Esophagus muscularis mucosa (tissue), 4 donors: ENCODE measurements at regions not wholly inside any gene's neighbourhood (a gene's known extent, or its start where the extent isn't known, plus 50 kb on each side); places are given as distances from the start of the nearest gene placed in this dataset.

Experiments
- DNase-seq: peaks from one replicate; pipeline ENCODE4 v3.0.0-alpha.2; 2017; ENCODE audit errors: extremely low spot score
- H3K27ac ChIP-seq, 4 donors: fragments of 200-600 bp; sonication (generic); replicated peaks in 1 of 4; 1 replicate in 3 of 4; 2 replicates in 1 of 4; pipeline ENCODE4 v1.5.1; 2016 to 2019; ENCODE audit warnings: mild to moderate bottlenecking in 1 of 4
- H3K27me3 ChIP-seq, 4 donors: fragments of 200-600 bp; sonication (generic); one replicate each; pipeline versions ENCODE4 v1.5.1 to v1.6.0; 2016 to 2019
- H3K36me3 ChIP-seq, 4 donors: fragments of 200-600 bp; sonication (generic); one replicate each; pipeline ENCODE4 v1.5.1; 2016 to 2019
- H3K4me1 ChIP-seq, 4 donors: fragments of 200-600 bp; sonication (generic); one replicate each; pipeline ENCODE4 v1.5.1; 2016 to 2019
- H3K4me3 ChIP-seq, 4 donors: fragments of 200-600 bp; sonication (generic); 1 replicate in 2 of 4; 2 replicates in 2 of 4; pipeline ENCODE4 v1.5.1; 2016 to 2019; ENCODE audit warnings: mild to moderate bottlenecking in 4 of 4, moderate library complexity in 1 of 4
- H3K9me3 ChIP-seq, 4 donors: fragments of 200-600 bp; sonication (generic); 1 replicate in 3 of 4; 2 replicates in 1 of 4; pipeline ENCODE4 v1.5.1; 2016 to 2019
- EP300 ChIP-seq: sonication (generic); formaldehyde crosslinking; IDR thresholded peaks from one replicate; pipeline ENCODE4 v1.6.1; 2017; ENCODE audit warnings: antibody characterized with exemption
- POLR2A ChIP-seq: fragments of 450-650 bp; IDR thresholded peaks from one replicate; pipeline ENCODE4 v1.6.1; 2017; ENCODE audit warnings: antibody characterized with exemption, moderate library complexity, mild to moderate bottlenecking, low read depth
- POLR2AphosphoS5 ChIP-seq, 2 donors: sonication (generic); formaldehyde crosslinking; IDR thresholded peaks; one replicate each; pipeline ENCODE4 v1.6.1; 2017; ENCODE audit warnings: antibody characterized with exemption in 2 of 2
- WGBS: methylation state at CpG from one replicate; pipeline ENCODE4 v1.1.5; 2018; 5-methylcytosine and 5-hydroxymethylcytosine counted together
- intact Hi-C: fragments of 100-400 bp; cut with DNase I; formaldehyde crosslinking; loops from one replicate; pipeline ENCODE4 v1.15.1; 2023
- TF ChIP-seq, protein P1 (sequence below), 3 experiments: fragments of 200-600 bp in 2 of 3; fragments of 450-650 bp in 1 of 3; sonication (generic) in 2 of 3; IDR thresholded peaks; one replicate each; pipeline ENCODE4 v1.5.1; 2017 to 2019; ENCODE audit warnings: antibody characterized with exemption in 3 of 3, mild to moderate bottlenecking in 2 of 3, moderate library complexity in 1 of 3

DNA sequence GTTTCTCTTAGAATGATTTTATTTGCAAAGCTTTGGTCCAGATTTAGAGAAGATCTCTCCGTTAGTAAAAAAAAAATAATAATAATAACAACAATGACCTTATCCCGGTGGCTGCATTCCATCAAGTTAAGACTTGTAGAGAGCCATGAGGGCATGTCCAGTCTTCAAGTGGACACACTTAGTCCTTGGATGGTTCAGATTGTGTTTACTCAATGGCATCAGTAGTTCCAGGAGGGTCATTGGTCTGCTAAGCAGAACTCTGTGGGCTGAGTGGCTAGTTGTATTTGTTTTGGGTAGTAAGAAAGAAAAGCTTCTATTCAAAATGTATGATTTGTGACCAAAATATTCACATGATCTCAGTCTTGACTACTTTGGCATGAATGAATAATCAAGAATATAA is 116.3 kb upstream of the UBE2E2 start:
- no peak for TF ChIP-seq POLR2A
- TF ChIP-seq, protein P1, sequence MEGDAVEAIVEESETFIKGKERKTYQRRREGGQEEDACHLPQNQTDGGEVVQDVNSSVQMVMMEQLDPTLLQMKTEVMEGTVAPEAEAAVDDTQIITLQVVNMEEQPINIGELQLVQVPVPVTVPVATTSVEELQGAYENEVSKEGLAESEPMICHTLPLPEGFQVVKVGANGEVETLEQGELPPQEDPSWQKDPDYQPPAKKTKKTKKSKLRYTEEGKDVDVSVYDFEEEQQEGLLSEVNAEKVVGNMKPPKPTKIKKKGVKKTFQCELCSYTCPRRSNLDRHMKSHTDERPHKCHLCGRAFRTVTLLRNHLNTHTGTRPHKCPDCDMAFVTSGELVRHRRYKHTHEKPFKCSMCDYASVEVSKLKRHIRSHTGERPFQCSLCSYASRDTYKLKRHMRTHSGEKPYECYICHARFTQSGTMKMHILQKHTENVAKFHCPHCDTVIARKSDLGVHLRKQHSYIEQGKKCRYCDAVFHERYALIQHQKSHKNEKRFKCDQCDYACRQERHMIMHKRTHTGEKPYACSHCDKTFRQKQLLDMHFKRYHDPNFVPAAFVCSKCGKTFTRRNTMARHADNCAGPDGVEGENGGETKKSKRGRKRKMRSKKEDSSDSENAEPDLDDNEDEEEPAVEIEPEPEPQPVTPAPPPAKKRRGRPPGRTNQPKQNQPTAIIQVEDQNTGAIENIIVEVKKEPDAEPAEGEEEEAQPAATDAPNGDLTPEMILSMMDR (IDR thresholded peaks at IDR 0.05) = no peak
- TF ChIP-seq POLR2AphosphoS5 (IDR thresholded peaks at IDR 0.05) = no peak
- no peak for TF ChIP-seq EP300
- Histone ChIP-seq H3K4me1 (no peaks in the 10 kb centered on the region), H3K4me3 (no peak overlapping the region), H3K9me3 (no peaks in the 10 kb centered on the region), H3K36me3 (no peaks in the 10 kb centered on the region), H3K27ac (no peak overlapping the region), H3K27me3 (no peaks in the 10 kb centered on the region)
- 85% methylated on average over 2 of the region's 2 CpGs for WGBS
- intact Hi-C loops = no loop called here
- no peak for DNase-seq

DNA sequence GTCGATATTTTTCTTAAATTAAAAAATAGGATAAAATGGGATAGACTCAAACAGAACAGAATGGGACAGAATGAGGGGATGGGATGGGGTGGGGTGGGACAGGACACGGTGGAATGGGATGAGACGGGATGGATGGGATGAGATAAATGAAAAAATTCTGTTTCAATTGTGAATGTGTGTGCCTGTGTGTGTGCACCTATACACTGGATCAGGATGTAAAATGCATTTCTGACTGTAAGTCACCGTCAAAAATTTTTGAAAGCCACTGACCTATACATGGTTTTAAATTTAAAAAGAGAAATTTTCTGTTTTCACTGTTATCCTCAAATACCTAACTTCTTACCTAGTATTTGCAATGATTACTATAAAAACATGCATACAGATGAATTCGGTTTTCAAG is 108.7 kb upstream of the UBE2E2 start:
- H3K27me3 ChIP-seq = no peaks in the 10 kb centered on the region
- no peak overlapping the region for H3K4me3 ChIP-seq
- WGBS = 90% methylated on average over 5 of the region's 5 CpGs

DNA sequence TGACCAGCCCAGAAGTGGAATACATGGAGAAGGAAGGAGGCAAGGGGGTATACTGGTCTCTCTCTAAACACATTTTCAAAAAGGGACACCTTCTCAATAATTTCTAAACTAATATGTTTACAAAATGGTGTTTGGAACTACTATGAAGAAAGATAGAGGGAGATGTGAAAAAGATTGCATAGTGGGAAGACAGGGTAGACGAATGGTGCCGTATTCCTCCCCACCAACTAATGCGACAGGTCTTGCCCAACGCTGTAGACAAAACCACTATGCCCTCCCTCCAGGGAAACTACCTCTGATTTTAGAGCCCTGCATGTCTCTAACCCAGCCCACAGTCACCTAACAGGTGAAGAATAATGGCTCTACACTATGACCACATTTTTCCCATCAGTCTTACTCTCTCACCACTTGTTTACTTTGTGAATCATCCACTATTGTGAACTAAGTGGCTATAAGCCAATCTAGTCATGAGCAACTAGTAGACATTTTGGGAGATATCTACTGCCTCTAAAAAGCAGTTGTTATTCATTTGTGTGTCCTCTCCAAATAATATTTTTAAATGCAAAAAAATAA is 108.2 kb upstream of the UBE2E2 start:
- Histone ChIP-seq H3K4me3 (no peak overlapping the region), H3K4me1 (no peaks in the 10 kb centered on the region), H3K36me3 (no peaks in the 10 kb centered on the region), H3K27ac (no peak overlapping the region), H3K27me3 (no peaks in the 10 kb centered on the region), H3K9me3 (no peaks in the 10 kb centered on the region)
- whole genome bisulfite sequencing = 92% methylated on average over 4 of the region's 4 CpGs
- TF ChIP-seq POLR2A (no peak), EP300 (no peak), POLR2AphosphoS5 (IDR thresholded peaks at IDR 0.05) (no peak)
- TF ChIP-seq, protein P1 (IDR thresholded peaks at IDR 0.05) = no peak
- DNase-seq = no peak
- intact Hi-C loops = no loop called here

More for the DNA sequence above, 108.7 kb upstream of the UBE2E2 start:
- TF ChIP-seq EP300 (no peak), POLR2A (no peak), POLR2AphosphoS5 (IDR thresholded peaks at IDR 0.05) (no peak)
- TF ChIP-seq, protein P1 (IDR thresholded peaks at IDR 0.05) = no peak
- H3K27ac ChIP-seq = no peak overlapping the region
- DNase-seq = no peak
- H3K36me3 ChIP-seq = no peaks in the 10 kb centered on the region
- intact Hi-C loops = no loop called here
- H3K4me1 ChIP-seq = no peaks in the 10 kb centered on the region
- H3K9me3 ChIP-seq = no peaks in the 10 kb centered on the region

DNA sequence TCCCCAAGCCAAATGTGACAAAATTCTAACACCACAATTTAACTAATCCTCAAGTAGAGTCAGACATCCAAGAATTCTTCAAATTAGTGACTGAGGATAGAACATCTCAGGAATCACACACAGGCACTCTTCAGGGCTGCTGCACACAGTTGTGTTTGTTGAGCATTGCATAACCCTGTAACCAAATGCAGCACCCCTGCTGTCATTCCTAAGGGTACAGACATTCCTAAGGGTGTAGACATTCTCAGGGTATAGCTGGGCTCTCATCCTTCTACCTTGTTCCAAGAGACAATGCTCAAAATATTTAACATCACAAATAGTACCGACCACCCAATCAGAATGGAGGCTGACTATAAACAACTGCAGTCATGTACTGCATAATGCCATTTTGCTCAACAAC is 107.1 kb upstream of the UBE2E2 start:
- Histone ChIP-seq H3K27me3 (no peaks in the 10 kb centered on the region), H3K4me1 (no peaks in the 10 kb centered on the region), H3K36me3 (no peaks in the 10 kb centered on the region), H3K27ac (no peak overlapping the region), H3K4me3 (no peak overlapping the region), H3K9me3 (no peaks in the 10 kb centered on the region)
- DNase-seq = no peak
- 83% methylated on average over 1 of the region's 1 CpG for WGBS
- intact Hi-C loops = no loop called here
- TF ChIP-seq POLR2AphosphoS5 (IDR thresholded peaks at IDR 0.05) (no peak), EP300 (no peak)

DNA sequence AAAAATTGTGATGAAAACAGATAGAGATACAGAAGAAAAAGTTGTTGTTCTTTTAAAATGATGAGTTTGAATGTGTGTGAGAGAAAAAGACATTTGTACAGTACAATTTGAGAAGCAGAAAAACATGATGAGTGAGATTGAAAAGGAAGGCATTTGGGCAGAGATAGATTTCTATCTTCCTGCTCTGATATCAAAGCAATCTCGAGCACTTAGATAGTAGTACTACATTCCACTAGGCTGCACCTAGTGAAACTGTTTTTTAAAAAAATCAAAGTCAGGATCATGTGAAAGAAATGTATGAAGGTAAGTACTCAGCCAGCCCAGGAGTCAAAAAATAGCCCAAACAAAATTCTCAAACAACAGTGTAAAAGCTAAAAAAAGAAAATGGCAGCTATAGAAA is 104.1 kb upstream of the UBE2E2 start:
- no peak for TF ChIP-seq POLR2AphosphoS5 (IDR thresholded peaks at IDR 0.05)
- WGBS = 64% methylated on average over 1 of the region's 1 CpG
- intact Hi-C loops = no loop called here
- H3K4me1 ChIP-seq = no peaks in the 10 kb centered on the region
- DNase-seq = no peak
- H3K27me3 ChIP-seq = no peaks in the 10 kb centered on the region
- H3K36me3 ChIP-seq = no peaks in the 10 kb centered on the region
- no peak overlapping the region for H3K4me3 ChIP-seq
- no peaks in the 10 kb centered on the region for H3K9me3 ChIP-seq
- no peak overlapping the region for H3K27ac ChIP-seq

DNA sequence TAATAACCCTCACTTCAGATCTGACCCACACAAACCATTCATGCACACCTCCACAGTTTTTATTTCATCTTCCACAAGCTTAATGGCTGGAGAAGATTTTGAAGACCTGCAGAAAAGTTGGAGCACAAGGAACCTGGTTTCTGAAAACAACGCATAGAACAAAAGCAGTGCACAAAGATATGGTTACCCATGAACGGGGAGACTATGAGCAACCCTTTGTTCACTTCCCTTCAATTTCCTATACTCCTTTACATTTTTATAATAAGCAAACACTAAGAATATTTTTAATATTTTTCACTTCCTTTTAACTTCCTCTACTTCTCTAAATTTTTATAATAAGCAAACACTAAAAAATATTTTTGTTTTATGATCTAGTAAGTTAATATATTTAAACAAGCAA is 103.5 kb upstream of the UBE2E2 start:
- Histone ChIP-seq H3K4me3 (no peak overlapping the region), H3K9me3 (no peaks in the 10 kb centered on the region), H3K4me1 (no peaks in the 10 kb centered on the region), H3K27ac (no peak overlapping the region), H3K36me3 (no peaks in the 10 kb centered on the region), H3K27me3 (no peaks in the 10 kb centered on the region)
- TF ChIP-seq, protein P1 (IDR thresholded peaks at IDR 0.05) = no peak
- TF ChIP-seq POLR2A = no peak
- no peak for TF ChIP-seq EP300
- TF ChIP-seq POLR2AphosphoS5 (IDR thresholded peaks at IDR 0.05) = no peak
- 78% methylated on average over 2 of the region's 2 CpGs for WGBS
- intact Hi-C loops = no loop called here
- DNase-seq = no peak
